HT-29 (cell line): ENCODE measurements at regions not wholly inside any gene's neighbourhood (a gene's known extent, or its start where the extent isn't known, plus 50 kb on each side); places are given as distances from the start of the nearest gene placed in this dataset.
A peak's percentile ranks its signal among the peaks of the same experiment; 100 is the strongest.

Experiments
- DNase-seq: peaks from one replicate; pipeline ENCODE4 v3.0.0-alpha.2; 2015; ENCODE audit warnings: low spot score

GRCh38 chr3:159817126-159817525 lies 171.5 kb upstream of the IL12A start:
- DNase-seq = no peak

- DNase-seq = no peak
Observed at GRCh38 chr3:159817571-159817970, 171.1 kb upstream of the IL12A start.

- no peak for DNase-seq
Observed at GRCh38 chr3:159818399-159818798, 170.2 kb upstream of the IL12A start.

GRCh38 chr3:159818997-159819500 lies 169.6 kb upstream of the IL12A start:
- no peak for DNase-seq

- DNase-seq = no peak
Observed at GRCh38 chr3:159819676-159820075, 169.0 kb upstream of the IL12A start.

GRCh38 chr3:159821110-159821509 lies 167.5 kb upstream of the IL12A start:
- DNase-seq = no peak

GRCh38 chr3:159821736-159822135 lies 166.9 kb upstream of the IL12A start:
- no peak for DNase-seq

GRCh38 chr3:159823780-159824179 lies 164.9 kb upstream of the IL12A start:
- no peak for DNase-seq

- peak; percentile 85 for DNase-seq
Observed at GRCh38 chr3:159824333-159824732, 164.3 kb upstream of the IL12A start.

GRCh38 chr3:159825216-159825854 lies 163.3 kb upstream of the IL12A start:
- peak; percentile 25 for DNase-seq

GRCh38 chr3:159828542-159828943 lies 160.1 kb upstream of the IL12A start:
- DNase-seq = peak; percentile 62

- no peak for DNase-seq
Observed at GRCh38 chr3:159829056-159829455, 159.6 kb upstream of the IL12A start.

GRCh38 chr3:159829539-159830227 lies 159.0 kb upstream of the IL12A start:
- DNase-seq = peak; percentile 85

GRCh38 chr3:159830523-159831154 lies 158.0 kb upstream of the IL12A start:
- DNase-seq = no peak

- DNase-seq = no peak
Observed at GRCh38 chr3:159831466-159831865, 157.2 kb upstream of the IL12A start.

GRCh38 chr3:159832024-159832423 lies 156.6 kb upstream of the IL12A start:
- DNase-seq = no peak

GRCh38 chr3:159835126-159835525 lies 153.5 kb upstream of the IL12A start:
- no peak for DNase-seq

- no peak for DNase-seq
Observed at GRCh38 chr3:159837725-159838124, 150.9 kb upstream of the IL12A start.

- no peak for DNase-seq
Observed at GRCh38 chr3:159838938-159839337, 149.7 kb upstream of the IL12A start.

GRCh38 chr3:159839561-159840379 lies 148.9 kb upstream of the IL12A start, which contains the start of gene SCHIP1:
Gene SCHIP1, plus strand, starts transcription at chr3:159839861.
- no peak for DNase-seq

- DNase-seq = no peak
Observed at GRCh38 chr3:159840703-159841299, 147.8 kb upstream of the IL12A start.
